K562 (cell line): ENCODE measurements at regions not wholly inside any gene's neighbourhood (a gene's known extent, or its start where the extent isn't known, plus 50 kb on each side); places are given as distances from the start of the nearest gene placed in this dataset.
A peak's percentile ranks its signal among the peaks of the same experiment; 100 is the strongest.

Source experiments
- ATAC-seq: fragments of 200-7000 bp; cut with Tn5 transposase; 3 replicates; pipeline ENCODE4 v1.9.1; 2020; ENCODE audit warnings: moderate library complexity
- BruUV-seq: library from RNA; stranded (reverse); fragments of 400-500 nt; replicated peaks from 2 replicates; lab custom pipeline; 2021; lab: Mats Ljungman, UMichigan
- CTCF ChIA-PET: fragments of 300-600 bp; formaldehyde crosslinking; extraction: SDS; loops from one replicate; lab custom pipeline; 2021; ENCODE audit warnings: low intra/inter-chr PET ratio; lab: Yijun Ruan, JAX
- POLR2A ChIA-PET: fragments of 300-600, 350-650 bp; sonication (Branson Sonifier 250); formaldehyde crosslinking; extraction: SDS; loops from one replicate; lab custom pipeline; 2021; ENCODE audit warnings: antibody characterized with exemption, inconsistent platforms; lab: Yijun Ruan, JAX
- DNase-seq, 4 experiments: peaks; one replicate each; pipeline versions ENCODE4 v3.0.0 to v3.0.0-alpha.2; 2011 to 2018; ENCODE audit warnings: low spot score in 3 of 4, mixed read lengths in 3 of 4; ENCODE audit errors: extremely low read depth in 1 of 4
- FAIRE-seq: peaks from 2 replicates; lab custom pipeline; 2011; peaks lifted over from hg19 to GRCh38; lab: Jason Lieb, UNC
- H2AFZ ChIP-seq: 2 replicates; pipeline ENCODE4 v1.6.0; 2011; ENCODE audit warnings: low read depth, low read length, control low read depth, inconsistent platforms
- H3K27ac ChIP-seq: fragments of 200-600 bp; 3 replicates; pipeline ENCODE4 v1.8.0; 2011; ENCODE audit warnings: low read depth, mild to moderate bottlenecking, control low read depth, inconsistent platforms, low read length, moderate library complexity, mixed read lengths; ENCODE audit errors: extremely low read depth
- H3K27me3 ChIP-seq, 2 experiments: fragments of 300-600 bp in 1 of 2; 2 replicates in 1 of 2; 3 replicates in 1 of 2; pipeline versions ENCODE4 v1.6.0 to v1.8.0; 2011; ENCODE audit warnings: inconsistent platforms in 2 of 2, low read length in 2 of 2, mild to moderate bottlenecking in 1 of 2, mixed read lengths in 1 of 2, moderate library complexity in 1 of 2; ENCODE audit not compliant: control insufficient read depth in 2 of 2, insufficient read depth in 2 of 2
- H3K36me3 ChIP-seq: fragments of 300-600 bp; 3 replicates; pipeline ENCODE4 v1.8.0; 2011; ENCODE audit warnings: mild to moderate bottlenecking, low read length, inconsistent platforms; ENCODE audit not compliant: control insufficient read depth, insufficient read depth
- H3K4me1 ChIP-seq, 2 experiments: fragments of 200-600 bp in 1 of 2; replicated peaks in 1 of 2; 2 replicates in 1 of 2; 3 replicates in 1 of 2; pipeline versions ENCODE4 v1.5.1 to v1.8.0; 2011; ENCODE audit warnings: inconsistent platforms in 2 of 2, low read length in 2 of 2, mild to moderate bottlenecking in 1 of 2, mixed read lengths in 1 of 2, moderate library complexity in 1 of 2; ENCODE audit not compliant: control insufficient read depth in 2 of 2, insufficient read depth in 2 of 2
- H3K4me2 ChIP-seq: 2 replicates; pipeline ENCODE4 v1.6.1; 2011; ENCODE audit warnings: low read length, control low read depth, inconsistent platforms, mixed read lengths; ENCODE audit not compliant: insufficient read depth
- H3K4me3 ChIP-seq: fragments of 200-600 bp; sonication (generic), shearing (Covaris generic); 2 replicates; pipeline ENCODE4 v1.5.1; 2016; ENCODE audit warnings: control low read depth, inconsistent platforms
- H3K79me2 ChIP-seq: fragments of 200-600 bp; 3 replicates; pipeline ENCODE4 v1.8.0; 2011; ENCODE audit warnings: low read length, inconsistent platforms; ENCODE audit not compliant: control insufficient read depth, insufficient read depth
- H3K9ac ChIP-seq, 2 experiments: 2 replicates each; pipeline versions ENCODE4 v1.6.0 to v1.6.1; 2011; ENCODE audit warnings: low read depth in 2 of 2, low read length in 2 of 2, control low read depth in 1 of 2, inconsistent platforms in 1 of 2, mild to moderate bottlenecking in 1 of 2, mixed read lengths in 1 of 2; ENCODE audit not compliant: insufficient read depth in 1 of 2
- H3K9me1 ChIP-seq: one replicate; pipeline ENCODE4 v1.6.0; 2011; ENCODE audit warnings: inconsistent platforms, mild to moderate bottlenecking, low read length, moderate library complexity; ENCODE audit not compliant: control insufficient read depth, insufficient read depth
- H3K9me3 ChIP-seq: replicated peaks from 2 replicates; pipeline ENCODE4 v1.5.1; 2011; ENCODE audit warnings: low read depth, low read length, inconsistent platforms; ENCODE audit not compliant: control insufficient read depth, insufficient read depth
- H4K20me1 ChIP-seq: replicated peaks from 2 replicates; pipeline ENCODE4 v1.6.1; 2011; ENCODE audit warnings: low read length, inconsistent platforms, mixed read lengths; ENCODE audit not compliant: control insufficient read depth, insufficient read depth
- CBX3 ChIP-seq, 2 experiments: IDR thresholded peaks; 1 replicate in 1 of 2; 2 replicates in 1 of 2; pipeline ENCODE4 v1.6.1; 2012; ENCODE audit warnings: inconsistent platforms in 2 of 2, low read length in 2 of 2, borderline replicate concordance in 1 of 2, control low read depth in 1 of 2
- CBX8 ChIP-seq: fragments of 200-600 bp; sonication (generic); IDR thresholded peaks from 2 replicates; pipeline ENCODE4 v1.6.1; 2012; ENCODE audit warnings: borderline replicate concordance, mixed run types, low read depth, mild to moderate bottlenecking, moderate library complexity, mixed read lengths, low read length, control low read depth, inconsistent platforms; ENCODE audit not compliant: poor library complexity, severe bottlenecking; ENCODE audit errors: extremely low read depth
- ETV6 ChIP-seq, 3 experiments: fragments of 150-350 bp in 1 of 3; sonication (generic) in 1 of 3; formaldehyde crosslinking in 1 of 3; IDR thresholded peaks; 2 replicates each; pipeline versions ENCODE4 v1.6.1 to v1.8.0; 2014 to 2022; ENCODE audit warnings: borderline replicate concordance in 2 of 3, low read depth in 2 of 3, antibody characterized with exemption in 1 of 3, low read length in 1 of 3, mild to moderate bottlenecking in 1 of 3, missing genetic modification reagents in 1 of 3
- NFYB ChIP-seq: IDR thresholded peaks from 2 replicates; pipeline ENCODE4 v1.6.1; 2011; ENCODE audit warnings: mild to moderate bottlenecking, moderate library complexity; ENCODE audit not compliant: insufficient read length; ENCODE audit errors: extremely low read depth
- YY1 ChIP-seq, 3 experiments: IDR thresholded peaks; 2 replicates each; pipeline ENCODE4 v1.6.1; 2011; ENCODE audit warnings: low read length in 2 of 3, mild to moderate bottlenecking in 2 of 3, moderate library complexity in 2 of 3, borderline replicate concordance in 1 of 3, control low read depth in 1 of 3, low read depth in 1 of 3; ENCODE audit not compliant: insufficient read depth in 3 of 3, insufficient replicate concordance in 2 of 3, control insufficient read depth in 1 of 3, insufficient read length in 1 of 3; ENCODE audit errors: extremely low read depth in 1 of 3
- ZBTB1 ChIP-seq: sonication (generic); formaldehyde crosslinking; IDR thresholded peaks from 2 replicates; pipeline ENCODE4 v1.8.1; 2023; ENCODE audit warnings: missing genetic modification reagents, low read depth, mild to moderate bottlenecking, borderline replicate concordance
- WGBS: fragments of 100-300 bp; shearing (Covaris generic); methylation state at CpG from one replicate; pipeline ENCODE4 v1.1.6; 2016; ENCODE audit warnings: low coverage, mixed read lengths; ENCODE audit not compliant: insufficient coverage; ENCODE audit errors: missing lambda C conversion rate; 5-methylcytosine and 5-hydroxymethylcytosine counted together
- in situ Hi-C: fragments of 300-500 bp; cut with MboI; formaldehyde crosslinking; loops from 4 replicates; pipeline ENCODE4 v1.15.0; 2018; ENCODE audit warnings: inconsistent platforms, mixed read lengths
- intact Hi-C: fragments of 100-400 bp; cut with micrococcal nuclease; formaldehyde crosslinking; loops from 2 replicates; pipeline ENCODE4 v1.14.2; 2022

DNA sequence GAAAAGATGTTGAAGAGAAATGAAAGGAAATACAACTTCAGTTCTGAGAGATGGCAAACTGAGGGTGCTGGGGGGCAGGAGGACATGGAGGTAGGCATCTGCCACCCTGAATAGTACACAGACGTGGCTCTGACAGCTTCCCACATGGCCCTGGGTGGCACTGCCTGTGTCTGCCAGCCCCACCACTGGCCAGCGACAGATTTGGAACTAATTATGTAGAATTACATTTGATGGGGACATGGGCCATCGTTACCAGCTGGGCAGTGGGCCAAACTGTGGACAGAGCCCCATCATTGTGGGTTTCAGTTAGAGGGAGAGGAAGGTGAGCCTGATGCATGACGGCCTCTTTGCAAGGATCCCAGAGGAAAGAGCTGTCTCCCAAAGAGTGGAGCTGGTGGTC lies 216.0 kb upstream of the HAAO start:
- no peaks in the 10 kb centered on the region for H3K36me3 ChIP-seq
- H3K4me1 ChIP-seq, result peaks cover 6 to 9% of the 10 kb centered on the region in 2 experiments; a peak in 4 of 5 replicates
- POLR2A ChIA-PET, result no interaction called here
- in situ Hi-C loops (no loop called here), intact Hi-C loops (no loop called here)
- H2AFZ ChIP-seq, result no peak overlapping the region
- no TSS peak for BruUV-seq
- FAIRE-seq (no peak), DNase-seq (no peak), ATAC-seq (no peak)
- 21% methylated on average over 4 of the region's 4 CpGs for WGBS
- H3K4me2 ChIP-seq, result no peak overlapping the region
- H3K27me3 ChIP-seq, result no peaks in the 10 kb centered on the region
- H3K9me1 ChIP-seq, result no peaks in the 10 kb centered on the region
- CTCF ChIA-PET, result no interaction called here
- no peak overlapping the region for H3K9ac ChIP-seq
- TF ChIP-seq ETV6 (IDR thresholded peaks at IDR 0.05; ENCODE audit: borderline replicate concordance in 1 of 2, low read depth in 2 of 2, low read length in 1 of 2) (no peak), ETV6 (CRISPR knock-in tag; IDR thresholded peaks at IDR 0.05; ENCODE audit: borderline replicate concordance) (no peak), CBX8 (no peak), NFYB (no peak)
- H3K4me3 ChIP-seq, result no peak overlapping the region
- no peak overlapping the region for H3K27ac ChIP-seq
- H4K20me1 ChIP-seq, result no peaks in the 10 kb centered on the region
- H3K79me2 ChIP-seq, result no peaks in the 10 kb centered on the region
- no peaks in the 10 kb centered on the region for H3K9me3 ChIP-seq

GRCh38 chr2:43007901-43008300 lies 215.5 kb upstream of the HAAO start:
- Histone ChIP-seq H4K20me1 (no peaks in the 10 kb centered on the region), H3K4me1 (peaks cover 6 to 9% of the 10 kb centered on the region in 2 experiments; a peak in 4 of 5 replicates), H3K4me2 (no peak overlapping the region), H3K36me3 (no peaks in the 10 kb centered on the region), H3K27me3 (no peaks in the 10 kb centered on the region), H2AFZ (no peak overlapping the region), H3K27ac (no peak overlapping the region), H3K4me3 (no peak overlapping the region), H3K9ac (no peak overlapping the region), H3K9me3 (no peaks in the 10 kb centered on the region), H3K9me1 (no peaks in the 10 kb centered on the region), H3K79me2 (no peaks in the 10 kb centered on the region)
- ChIA-PET POLR2A (interaction anchor here (1.2 kb wide), 1 partner anchor 16 kb away, joined by 3 read pairs; no protein-coding TSS in a partner anchor), CTCF (no interaction called here)
- ATAC-seq, result no peak
- intact Hi-C loops, result no loop called here
- FAIRE-seq, result no peak
- in situ Hi-C loops, result no loop called here
- DNase-seq, result no peak
- WGBS, result 48% methylated on average over 2 of the region's 2 CpGs
- BruUV-seq, result no TSS peak
- TF ChIP-seq CBX3 (IDR thresholded peaks at IDR 0.05; ENCODE audit: borderline replicate concordance in 1 of 2, low read length in 2 of 2) (peak in 1 of 2 experiments; percentile 70; a peak in 1 of 3 replicates), ZBTB1 (no peak), YY1 (IDR thresholded peaks at IDR 0.05; ENCODE audit: borderline replicate concordance in 1 of 3, control insufficient read depth in 1 of 3, extremely low read depth in 1 of 3, insufficient read depth in 3 of 3, insufficient read length in 1 of 3, insufficient replicate concordance in 2 of 3, low read depth in 1 of 3, low read length in 2 of 3) (peak in 1 of 3 experiments; percentile 24)
